ENCODE measurements at regions not wholly inside any gene's neighbourhood (a gene's known extent, or its start where the extent isn't known, plus 50 kb on each side); places are given as distances from the start of the nearest gene placed in this dataset.

GRCh38 chr3:94413336-94414108 lies 350.7 kb downstream of the NSUN3 start (continued):
- no peak for TF ChIP-seq USF2 (IDR thresholded peaks at IDR 0.05; ENCODE audit: low read length)

All from H1 (cell line).